Cardiac fibroblast (primary cell): ENCODE measurements at regions not wholly inside any gene's neighbourhood (a gene's known extent, or its start where the extent isn't known, plus 50 kb on each side); places are given as distances from the start of the nearest gene placed in this dataset.

Source experiments
- DNase-seq, 2 donors: peaks; one replicate each; pipeline versions ENCODE4 v3.0.0 to v3.0.0-alpha.2; 2010; ENCODE audit warnings: low read depth in 2 of 2
- H3K4me3 ChIP-seq, 2 donors: replicated peaks in 1 of 2; 1 replicate in 1 of 2; 2 replicates in 1 of 2; pipeline ENCODE4 v1.5.1; 2011; ENCODE audit warnings: low read depth in 2 of 2, low read length in 2 of 2, mild to moderate bottlenecking in 2 of 2, moderate library complexity in 1 of 2
- CTCF ChIP-seq: IDR thresholded peaks from one replicate; pipeline ENCODE4 v1.5.1; 2011; ENCODE audit warnings: low read depth, mild to moderate bottlenecking, low read length, inconsistent platforms

GRCh38 chr14:87046960-87047359, 946.0 kb downstream of the GALC start:
- no peak for TF ChIP-seq CTCF
- no peak overlapping the region for H3K4me3 ChIP-seq
- no peak for DNase-seq

GRCh38 chr14:87045956-87046355, 947.0 kb downstream of the GALC start:
- no peak for DNase-seq
- H3K4me3 ChIP-seq, result no peak overlapping the region
- TF ChIP-seq CTCF, result no peak

GRCh38 chr14:87045246-87045645, 947.7 kb downstream of the GALC start:
- no peak for DNase-seq
- TF ChIP-seq CTCF, result no peak
- H3K4me3 ChIP-seq, result no peak overlapping the region

GRCh38 chr14:87044807-87045206, 948.2 kb downstream of the GALC start:
- no peak for TF ChIP-seq CTCF
- H3K4me3 ChIP-seq, result no peak overlapping the region
- no peak for DNase-seq

- TF ChIP-seq CTCF, result no peak
These were observed 949.2 kb downstream of the GALC start for GRCh38 chr14:87043667-87044200.

GRCh38 chr14:87042354-87042753, 950.6 kb downstream of the GALC start:
- TF ChIP-seq CTCF, result no peak
- DNase-seq, result no peak

More at GRCh38 chr14:87043667-87044200, 949.2 kb downstream of the GALC start:
- H3K4me3 ChIP-seq, result no peak overlapping the region
- DNase-seq, result no peak

GRCh38 chr14:87041290-87042020, 951.5 kb downstream of the GALC start:
- TF ChIP-seq CTCF, result no peak
- H3K4me3 ChIP-seq, result no peak overlapping the region
- DNase-seq, result no peak

More at GRCh38 chr14:87042354-87042753, 950.6 kb downstream of the GALC start:
- no peak overlapping the region for H3K4me3 ChIP-seq
